AG09309 (cell line): ENCODE measurements at regions not wholly inside any gene's neighbourhood (a gene's known extent, or its start where the extent isn't known, plus 50 kb on each side); places are given as distances from the start of the nearest gene placed in this dataset.

Source experiments
- DNase-seq: peaks from one replicate; pipeline ENCODE4 v3.0.0-alpha.2; 2010; ENCODE audit warnings: low read depth
- H3K4me3 ChIP-seq: 2 replicates; pipeline ENCODE4 v1.5.1; 2011; ENCODE audit warnings: mild to moderate bottlenecking, low read depth, low read length, moderate library complexity; ENCODE audit not compliant: control insufficient read depth
- TF ChIP-seq, protein P1 (sequence below): IDR thresholded peaks from 2 replicates; pipeline ENCODE4 v1.5.1; 2011; ENCODE audit warnings: mild to moderate bottlenecking, low read depth, low read length, inconsistent platforms; ENCODE audit not compliant: insufficient read depth, control insufficient read depth; ENCODE audit errors: missing control alignments

DNA sequence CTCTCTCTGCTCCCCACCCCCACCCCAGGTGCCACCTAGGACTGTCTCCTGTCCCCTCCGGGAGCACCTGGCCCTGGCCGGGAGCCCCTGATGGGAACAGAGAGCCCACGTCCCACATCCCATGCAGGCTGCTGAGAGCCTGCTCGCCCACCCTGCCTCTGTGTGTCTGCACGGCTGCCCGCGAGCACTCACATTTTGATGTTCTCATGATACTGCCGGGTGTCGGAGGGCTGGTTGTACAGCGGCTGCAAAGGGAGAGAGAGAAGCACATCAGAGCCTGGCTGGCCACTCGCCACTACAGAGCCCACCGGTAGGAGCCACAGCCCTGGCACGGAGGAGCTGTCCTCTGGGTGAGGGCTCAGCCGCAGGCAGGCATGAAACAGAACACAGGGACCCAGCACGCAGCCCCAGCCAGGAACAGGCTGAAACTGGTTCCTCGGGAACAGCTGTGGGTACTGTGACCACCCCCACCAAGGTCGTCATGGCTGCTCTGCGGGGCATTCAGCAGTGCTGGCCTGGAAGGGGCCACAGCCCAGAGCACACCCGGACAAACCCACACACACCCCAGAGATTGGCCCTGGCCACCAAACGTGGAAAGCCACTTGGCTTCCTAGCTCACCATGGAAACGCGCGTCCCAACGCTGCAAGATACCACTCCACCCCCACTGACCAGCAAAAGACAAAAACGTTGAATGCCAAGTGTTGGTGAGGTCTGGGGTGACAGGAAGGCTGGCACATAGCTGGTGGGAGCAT lies 117.6 kb downstream of the NCOR2 start:
- TF ChIP-seq, protein P1, sequence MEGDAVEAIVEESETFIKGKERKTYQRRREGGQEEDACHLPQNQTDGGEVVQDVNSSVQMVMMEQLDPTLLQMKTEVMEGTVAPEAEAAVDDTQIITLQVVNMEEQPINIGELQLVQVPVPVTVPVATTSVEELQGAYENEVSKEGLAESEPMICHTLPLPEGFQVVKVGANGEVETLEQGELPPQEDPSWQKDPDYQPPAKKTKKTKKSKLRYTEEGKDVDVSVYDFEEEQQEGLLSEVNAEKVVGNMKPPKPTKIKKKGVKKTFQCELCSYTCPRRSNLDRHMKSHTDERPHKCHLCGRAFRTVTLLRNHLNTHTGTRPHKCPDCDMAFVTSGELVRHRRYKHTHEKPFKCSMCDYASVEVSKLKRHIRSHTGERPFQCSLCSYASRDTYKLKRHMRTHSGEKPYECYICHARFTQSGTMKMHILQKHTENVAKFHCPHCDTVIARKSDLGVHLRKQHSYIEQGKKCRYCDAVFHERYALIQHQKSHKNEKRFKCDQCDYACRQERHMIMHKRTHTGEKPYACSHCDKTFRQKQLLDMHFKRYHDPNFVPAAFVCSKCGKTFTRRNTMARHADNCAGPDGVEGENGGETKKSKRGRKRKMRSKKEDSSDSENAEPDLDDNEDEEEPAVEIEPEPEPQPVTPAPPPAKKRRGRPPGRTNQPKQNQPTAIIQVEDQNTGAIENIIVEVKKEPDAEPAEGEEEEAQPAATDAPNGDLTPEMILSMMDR, result no peak
- H3K4me3 ChIP-seq, result no peak overlapping the region

DNA sequence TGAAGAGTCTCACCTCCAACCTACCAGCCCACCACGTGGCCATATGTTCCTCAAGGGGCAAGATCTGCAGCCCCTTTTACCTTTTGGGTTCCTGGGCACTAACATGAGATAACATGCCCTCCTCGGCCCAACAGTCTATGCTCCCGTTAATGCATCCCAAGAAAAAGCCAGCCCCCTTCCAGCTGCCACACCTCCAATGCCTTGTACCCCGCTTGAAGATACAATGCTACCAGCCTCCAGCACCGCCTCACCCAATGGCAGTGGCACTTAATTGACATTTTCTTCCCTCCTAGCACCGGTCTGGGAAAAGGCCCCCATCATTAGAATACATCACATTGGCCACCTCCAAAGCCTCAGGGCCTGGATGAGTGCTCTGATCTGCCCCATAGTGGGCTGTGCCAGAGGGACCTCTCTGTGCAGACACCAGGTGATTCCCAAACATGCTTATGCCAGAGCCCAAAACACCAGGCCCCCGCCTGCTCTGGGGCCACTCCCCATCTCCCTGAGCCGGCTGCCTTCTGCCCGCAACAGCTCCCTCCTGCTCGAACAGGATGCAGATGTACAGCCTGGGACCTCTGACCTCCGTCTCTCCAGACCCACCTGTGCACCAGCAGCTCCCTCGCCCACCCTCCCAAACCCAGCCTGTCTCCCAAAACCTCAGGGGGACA lies 118.3 kb downstream of the NCOR2 start:
- no peak overlapping the region for H3K4me3 ChIP-seq
- no peak for DNase-seq
- TF ChIP-seq, protein P1, result no peak

More for the DNA sequence above, 117.6 kb downstream of the NCOR2 start:
- DNase-seq, result no peak

DNA sequence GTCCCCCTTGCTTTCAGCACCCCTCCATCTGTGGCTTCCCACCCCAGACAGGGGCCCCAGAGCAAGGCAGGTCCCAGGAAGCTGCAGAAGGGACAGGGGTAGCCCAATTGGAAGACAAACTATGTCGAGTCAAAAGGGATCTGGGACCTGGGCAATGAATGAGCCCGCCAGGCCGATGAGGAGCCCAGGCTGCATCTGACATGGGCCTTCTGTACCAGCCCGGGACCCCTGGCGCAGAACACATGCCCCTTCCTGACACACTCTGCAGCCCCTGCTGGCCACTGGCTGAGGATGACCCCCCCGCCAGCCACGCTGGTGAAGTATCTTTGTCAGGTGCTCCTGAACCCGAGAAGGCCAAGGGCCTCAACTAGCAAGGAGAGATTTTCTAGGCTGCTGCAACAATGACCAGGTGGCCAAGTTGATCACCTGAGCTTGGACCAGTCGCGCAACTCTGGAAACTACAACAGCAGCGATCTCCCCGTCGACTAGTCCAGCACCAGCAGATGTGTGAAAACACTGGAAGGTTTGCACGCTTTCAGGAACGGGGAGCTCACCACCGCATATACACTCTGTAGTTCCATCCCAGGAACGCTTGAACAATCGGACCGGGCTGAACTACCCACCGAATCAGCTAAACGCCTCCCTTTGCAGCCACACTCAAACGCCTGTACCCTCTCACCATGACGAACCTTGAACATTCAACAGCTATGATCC lies 119.0 kb downstream of the NCOR2 start:
- no peak overlapping the region for H3K4me3 ChIP-seq
- TF ChIP-seq, protein P1, result no peak
- DNase-seq, result no peak

DNA sequence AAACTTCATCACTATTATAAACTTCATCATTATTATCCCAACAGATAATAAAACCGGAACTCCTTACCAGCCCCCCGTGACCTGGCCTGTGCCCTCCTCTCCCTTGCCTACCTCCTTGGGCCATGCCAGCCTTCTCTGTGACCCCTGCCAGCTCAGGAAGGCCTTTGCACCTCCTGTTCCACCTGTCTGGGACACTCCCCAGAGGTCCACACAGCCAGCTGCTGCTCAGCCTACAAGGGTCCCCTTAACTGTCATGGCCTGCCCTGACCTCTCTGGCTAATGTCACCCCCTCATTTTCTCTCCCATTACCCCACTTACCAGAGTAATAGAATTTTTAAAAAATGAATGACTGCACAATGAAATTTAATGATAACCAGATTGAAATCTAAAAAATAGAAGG lies 121.0 kb downstream of the NCOR2 start:
- TF ChIP-seq, protein P1, result no peak
- no peak for DNase-seq
- no peak overlapping the region for H3K4me3 ChIP-seq

DNA sequence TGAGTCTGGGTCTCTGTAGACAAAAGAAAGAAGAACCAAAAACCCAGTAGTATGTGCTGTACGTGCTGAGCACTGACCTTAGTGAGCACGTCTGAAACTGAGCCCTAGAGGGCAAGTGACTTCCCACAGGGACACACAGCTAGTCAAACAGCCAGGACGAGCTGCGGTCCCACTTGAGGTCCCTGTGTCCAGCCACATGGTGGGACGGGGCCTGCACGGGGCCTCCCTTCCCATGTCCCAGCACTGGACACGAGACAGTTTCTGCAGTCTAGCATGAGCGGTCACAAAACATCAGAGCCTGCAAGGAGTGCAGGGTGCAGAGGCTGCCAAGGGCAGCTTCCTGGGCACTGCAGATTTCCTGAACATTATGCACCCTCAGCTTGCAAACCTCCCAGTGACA lies 121.6 kb downstream of the NCOR2 start:
- DNase-seq, result no peak
- TF ChIP-seq, protein P1, result no peak
- no peak overlapping the region for H3K4me3 ChIP-seq

DNA sequence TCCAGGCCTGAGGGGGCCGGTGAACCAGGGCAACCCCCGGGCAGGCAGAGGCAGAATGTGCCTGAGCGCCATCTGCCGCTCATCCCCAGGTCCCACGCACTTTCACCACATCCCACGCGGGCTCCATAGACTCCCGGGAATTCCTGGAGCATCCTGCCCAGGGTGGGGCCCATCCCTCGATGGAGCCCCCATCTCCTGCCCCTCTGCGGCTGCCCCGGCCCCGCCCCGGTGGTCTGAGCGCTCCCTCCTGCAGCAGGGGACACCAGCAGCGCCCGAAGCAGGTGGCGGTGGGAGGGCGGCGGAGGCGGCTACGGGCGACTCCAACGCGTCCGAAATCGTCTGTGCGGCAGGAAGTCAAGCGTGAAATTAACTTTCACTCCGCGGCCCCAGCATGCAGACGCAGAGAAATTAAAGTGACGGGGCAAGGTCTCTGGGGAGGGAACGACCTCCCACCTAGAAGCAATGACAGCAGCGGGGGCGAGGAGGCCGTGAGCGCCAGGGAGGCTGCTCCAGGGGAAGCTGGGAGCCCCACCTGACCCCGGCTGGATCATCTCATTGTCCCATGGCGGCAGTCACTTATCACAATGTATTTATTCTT lies 122.2 kb downstream of the NCOR2 start:
- no peak for DNase-seq
- no peak overlapping the region for H3K4me3 ChIP-seq
- TF ChIP-seq, protein P1, result no peak
